HCT116 (cell line): ENCODE measurements at regions not wholly inside any gene's neighbourhood (a gene's known extent, or its start where the extent isn't known, plus 50 kb on each side); places are given as distances from the start of the nearest gene placed in this dataset.
"Not testable (repeated sequence)": the region's sequence is repeated elsewhere in the genome, so short reads cannot be mapped to it uniquely, and the experiment has no call there.

Source experiments
- ATAC-seq: fragments of 200-7000 bp; cut with Tn5 transposase; 2 replicates; pipeline ENCODE4 v1.9.1; 2020; ENCODE audit warnings: mild to moderate bottlenecking, moderate library complexity
- BruUV-seq: library from RNA; stranded (reverse); fragments of 400-500 nt; replicated peaks from 2 replicates; lab custom pipeline; 2021; lab: Mats Ljungman, UMichigan
- CTCF ChIA-PET: fragments of 300-600 bp; sonication (Branson Sonifier 250); formaldehyde crosslinking; loops from one replicate; lab custom pipeline; 2021; ENCODE audit warnings: antibody characterized with exemption; lab: Charles Lee
- POLR2A ChIA-PET: fragments of 300-600, 350-600 bp; sonication (Branson Sonifier 250); formaldehyde crosslinking; loops from one replicate; lab custom pipeline; 2021; ENCODE audit warnings: antibody characterized with exemption; lab: Charles Lee
- RAD21 ChIA-PET, 2 experiments: fragments of 300-600 bp; sonication (Branson Sonifier 250); formaldehyde crosslinking; loops; one replicate each; lab custom pipeline; 2023; ENCODE audit warnings: low total read pairs in 2 of 2; ENCODE audit not compliant: uncharacterized antibody in 2 of 2, unreplicated experiment in 2 of 2, low non-redundant PET in 1 of 2; lab: Charles Lee
- DNase-seq: peaks from one replicate; pipeline ENCODE4 v3.0.0-alpha.2; 2010; ENCODE audit warnings: low read depth, low spot score
- H2AFZ ChIP-seq: fragments of 200-600 bp; shearing (Covaris generic), sonication (generic); 2 replicates; pipeline ENCODE4 v1.6.1; 2017; ENCODE audit warnings: low read depth, mixed run types, mixed read lengths, antibody characterized with exemption, low read length; ENCODE audit not compliant: poor library complexity, severe bottlenecking
- H3K27ac ChIP-seq: 2 replicates; pipeline ENCODE4 v1.5.1; 2012; ENCODE audit warnings: low read depth, low read length
- H3K27me3 ChIP-seq: fragments of 200-600 bp; sonication (generic); 2 replicates; pipeline ENCODE4 v1.6.1; 2016; ENCODE audit warnings: mixed run types, low read length, mixed read lengths; ENCODE audit not compliant: insufficient read depth
- H3K36me3 ChIP-seq, 2 experiments: fragments of 200-500 bp in 1 of 2; fragments of 200-600 bp in 1 of 2; sonication (Bioruptor generic) in 1 of 2; sonication (generic) in 1 of 2; 2 replicates each; pipeline versions ENCODE4 v1.5.1 to v1.6.1; 2014 to 2016; ENCODE audit warnings: low read length in 2 of 2, inconsistent platforms in 1 of 2, mixed read lengths in 1 of 2, mixed run types in 1 of 2; ENCODE audit not compliant: insufficient read depth in 2 of 2, control insufficient read depth in 1 of 2
- H3K4me1 ChIP-seq, 2 experiments: fragments of 200-600 bp in 1 of 2; sonication (generic) in 1 of 2; 2 replicates each; pipeline versions ENCODE4 v1.5.1 to v1.6.1; 2012 to 2017; ENCODE audit warnings: low read length in 2 of 2, inconsistent platforms in 1 of 2, mild to moderate bottlenecking in 1 of 2, mixed read lengths in 1 of 2, mixed run types in 1 of 2, moderate library complexity in 1 of 2; ENCODE audit not compliant: insufficient read depth in 2 of 2, control insufficient read depth in 1 of 2
- H3K4me2 ChIP-seq: fragments of 200-600 bp; sonication (generic); 2 replicates; pipeline ENCODE4 v1.6.1; 2017; ENCODE audit warnings: mixed run types, low read length, mixed read lengths
- H3K4me3 ChIP-seq, 2 experiments: fragments of 200-600 bp in 1 of 2; sonication (generic) in 1 of 2; replicated peaks in 1 of 2; 2 replicates each; pipeline ENCODE4 v1.5.1; 2011 to 2016; ENCODE audit warnings: low read length in 2 of 2, control low read depth in 1 of 2, low read depth in 1 of 2, mild to moderate bottlenecking in 1 of 2, mixed read lengths in 1 of 2, mixed run types in 1 of 2
- H3K79me2 ChIP-seq: fragments of 200-600 bp; sonication (generic); 2 replicates; pipeline ENCODE4 v1.6.1; 2017; ENCODE audit warnings: mild to moderate bottlenecking, mixed run types, low read length, moderate library complexity, mixed read lengths; ENCODE audit not compliant: insufficient read depth
- H3K9ac ChIP-seq: fragments of 200-600 bp; sonication (generic); 2 replicates; pipeline ENCODE4 v1.6.1; 2016; ENCODE audit warnings: low read length, mixed read lengths
- H3K9me2 ChIP-seq: fragments of 200-600 bp; sonication (generic), shearing (Covaris generic); 2 replicates; pipeline ENCODE4 v1.6.1; 2017; ENCODE audit warnings: mixed run types, mild to moderate bottlenecking, moderate library complexity; ENCODE audit not compliant: insufficient read depth
- H3K9me3 ChIP-seq, 2 experiments: fragments of 200-500 bp in 1 of 2; fragments of 200-600 bp in 1 of 2; sonication (Bioruptor generic) in 1 of 2; sonication (generic) in 1 of 2; 2 replicates each; pipeline ENCODE4 v1.6.1; 2014 to 2017; ENCODE audit warnings: low read length in 2 of 2, mixed read lengths in 2 of 2, inconsistent platforms in 1 of 2, low read depth in 1 of 2, mild to moderate bottlenecking in 1 of 2, mixed run types in 1 of 2, moderate library complexity in 1 of 2; ENCODE audit not compliant: control insufficient read depth in 1 of 2, insufficient read depth in 1 of 2
- H4K20me1 ChIP-seq: fragments of 200-600 bp; sonication (generic), shearing (Covaris generic); 2 replicates; pipeline ENCODE4 v1.6.1; 2017; ENCODE audit warnings: mixed run types, mild to moderate bottlenecking, moderate library complexity; ENCODE audit not compliant: insufficient read depth
- EGR1 ChIP-seq: IDR thresholded peaks from 2 replicates; pipeline ENCODE4 v1.6.1; 2012; ENCODE audit warnings: low read depth
- ELF1 ChIP-seq: IDR thresholded peaks from 2 replicates; pipeline ENCODE4 v1.6.1; 2012; ENCODE audit warnings: low read depth, borderline replicate concordance
- EZH2 ChIP-seq: fragments of 200-600 bp; sonication (generic); IDR thresholded peaks from 2 replicates; pipeline ENCODE4 v1.6.1; 2017; ENCODE audit warnings: antibody characterized with exemption, mixed run types
- POLR2A ChIP-seq: IDR thresholded peaks from 2 replicates; pipeline ENCODE4 v1.7.0; 2011; ENCODE audit warnings: borderline replicate concordance; ENCODE audit not compliant: insufficient read depth, insufficient read length; ENCODE audit errors: extremely low read depth
- RAD21 ChIP-seq: IDR thresholded peaks from 2 replicates; pipeline ENCODE4 v1.6.1; 2012; ENCODE audit warnings: low read depth, mild to moderate bottlenecking
- SIN3A ChIP-seq: IDR thresholded peaks from 2 replicates; pipeline ENCODE4 v1.6.1; 2012; ENCODE audit warnings: low read depth
- SRF ChIP-seq: IDR thresholded peaks from 2 replicates; pipeline ENCODE4 v1.6.1; 2012; ENCODE audit warnings: low read depth
- ZFX ChIP-seq: fragments of 450-650 bp; IDR thresholded peaks from 2 replicates; pipeline ENCODE4 v1.6.1; 2017
- intact Hi-C: fragments of 100-400 bp; cut with micrococcal nuclease; formaldehyde crosslinking; loops from 2 replicates; pipeline ENCODE4 v1.10.0; 2022
- TF ChIP-seq, protein P1 (sequence below): IDR thresholded peaks from 2 replicates; pipeline ENCODE4 v1.6.1; 2012

- RAD21 ChIA-PET, H4K20me1 ChIP-seq: not testable (repeated sequence)
Observed at GRCh38 chr18:47690778-47691177, 239.7 kb downstream of the SMAD2 start.

GRCh38 chr18:47689371-47689770, 241.1 kb downstream of the SMAD2 start:
- intact Hi-C loops = no loop called here
- ChIA-PET CTCF (no interaction called here), POLR2A (no interaction called here), RAD21 (no interaction called here)
- Histone ChIP-seq H2AFZ (no peak overlapping the region), H3K9me3 (no peaks in the 10 kb centered on the region), H3K27ac (no peak overlapping the region), H3K36me3 (no peaks in the 10 kb centered on the region), H3K4me1 (no peaks in the 10 kb centered on the region), H3K9me2 (no peaks in the 10 kb centered on the region), H4K20me1 (no peaks in the 10 kb centered on the region), H3K4me3 (no peak overlapping the region), H3K4me2 (no peak overlapping the region), H3K79me2 (no peaks in the 10 kb centered on the region), H3K9ac (no peak overlapping the region), H3K27me3 (peaks cover 48% of the 10 kb centered on the region)
- BruUV-seq = no TSS peak
- TF ChIP-seq POLR2A = no peak
- TF ChIP-seq ZFX = no peak
- TF ChIP-seq ELF1 = no peak
- TF ChIP-seq SIN3A = no peak
- TF ChIP-seq, protein P1, sequence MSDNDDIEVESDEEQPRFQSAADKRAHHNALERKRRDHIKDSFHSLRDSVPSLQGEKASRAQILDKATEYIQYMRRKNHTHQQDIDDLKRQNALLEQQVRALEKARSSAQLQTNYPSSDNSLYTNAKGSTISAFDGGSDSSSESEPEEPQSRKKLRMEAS = no peak
- no peak for TF ChIP-seq RAD21
- no peak for TF ChIP-seq EZH2
- TF ChIP-seq EGR1 = no peak
- no peak for TF ChIP-seq SRF
- no peak for ATAC-seq
- no peak for DNase-seq

More at GRCh38 chr18:47690778-47691177, 239.7 kb downstream of the SMAD2 start:
- BruUV-seq, H3K4me2 ChIP-seq, POLR2A ChIA-PET, CTCF ChIA-PET, H3K4me3 ChIP-seq, DNase-seq, intact Hi-C loops, H3K9ac ChIP-seq, H3K36me3 ChIP-seq, H3K9me2 ChIP-seq, H3K9me3 ChIP-seq, H2AFZ ChIP-seq, H3K27ac ChIP-seq, H3K4me1 ChIP-seq, ATAC-seq, H3K79me2 ChIP-seq: not testable (repeated sequence)
- H3K27me3 ChIP-seq = peaks cover 60% of the 10 kb centered on the region
